Osteoblast (primary cell): ENCODE measurements at regions not wholly inside any gene's neighbourhood (a gene's known extent, or its start where the extent isn't known, plus 50 kb on each side); places are given as distances from the start of the nearest gene placed in this dataset.
A peak's percentile ranks its signal among the peaks of the same experiment; 100 is the strongest.

ENCODE experiments used
- DNase-seq: peaks from one replicate; pipeline ENCODE4 v3.0.0; 2011; ENCODE audit warnings: low spot score, mixed read lengths; ENCODE audit not compliant: insufficient read length; ENCODE audit errors: missing footprints
- H2AFZ ChIP-seq: 2 replicates; pipeline ENCODE4 v1.6.0; 2011; ENCODE audit warnings: mild to moderate bottlenecking, low read length
- H3K27ac ChIP-seq: 2 replicates; pipeline ENCODE4 v1.5.1; 2011; ENCODE audit warnings: mild to moderate bottlenecking, low read depth, low read length, moderate library complexity
- H3K27me3 ChIP-seq: 2 replicates; pipeline ENCODE4 v1.6.0; 2012; ENCODE audit warnings: mild to moderate bottlenecking, control low read depth, inconsistent platforms, low read length, moderate library complexity; ENCODE audit not compliant: insufficient read depth
- H3K36me3 ChIP-seq: 2 replicates; pipeline ENCODE4 v1.5.1; 2011; ENCODE audit warnings: mild to moderate bottlenecking, low read length, control low read depth, moderate library complexity; ENCODE audit not compliant: insufficient read depth
- H3K4me1 ChIP-seq: 2 replicates; pipeline ENCODE4 v1.5.1; 2011; ENCODE audit warnings: mild to moderate bottlenecking, low read length, control low read depth, moderate library complexity; ENCODE audit not compliant: insufficient read depth
- H3K4me2 ChIP-seq: 2 replicates; pipeline ENCODE4 v1.6.0; 2011; ENCODE audit warnings: mild to moderate bottlenecking, low read length; ENCODE audit not compliant: insufficient read depth
- H3K4me3 ChIP-seq: fragments of 200-600 bp; sonication (generic); 3 replicates; pipeline ENCODE4 v1.5.1; 2012; ENCODE audit warnings: mild to moderate bottlenecking, low read length, inconsistent platforms; ENCODE audit not compliant: insufficient read depth
- H3K79me2 ChIP-seq: 2 replicates; pipeline ENCODE4 v1.6.0; 2012; ENCODE audit warnings: mild to moderate bottlenecking, low read length, control low read depth, inconsistent platforms; ENCODE audit not compliant: insufficient read depth
- H3K9me3 ChIP-seq: 2 replicates; pipeline ENCODE4 v1.5.1; 2011; ENCODE audit warnings: low read depth, low read length, control low read depth
- H4K20me1 ChIP-seq: 2 replicates; pipeline ENCODE4 v1.6.0; 2012; ENCODE audit warnings: mild to moderate bottlenecking, low read length, control low read depth; ENCODE audit not compliant: insufficient read depth
- CTCF ChIP-seq: IDR thresholded peaks from 2 replicates; pipeline ENCODE4 v1.5.1; 2011; ENCODE audit warnings: mild to moderate bottlenecking, low read depth, low read length, moderate library complexity; ENCODE audit errors: extremely low read depth

- H3K27ac ChIP-seq, result peak overlapping the region; percentile 67
These were observed 73.8 kb upstream of the PTPRR start for GRCh38 chr12:70994217-70994788.

GRCh38 chr12:70989232-70989631 is 68.7 kb upstream of the PTPRR start:
- Histone ChIP-seq H3K36me3 (no peaks in the 10 kb centered on the region), H3K27ac (no peak overlapping the region), H3K9me3 (no peaks in the 10 kb centered on the region), H3K79me2 (no peaks in the 10 kb centered on the region), H3K27me3 (no peaks in the 10 kb centered on the region), H4K20me1 (no peaks in the 10 kb centered on the region), H2AFZ (no peak overlapping the region), H3K4me1 (peaks cover 13% of the 10 kb centered on the region), H3K4me3 (no peak overlapping the region), H3K4me2 (no peak overlapping the region)
- no peak for TF ChIP-seq CTCF
- peak; percentile 62 for DNase-seq

More at GRCh38 chr12:70994217-70994788, 73.8 kb upstream of the PTPRR start:
- H3K36me3 ChIP-seq, result no peaks in the 10 kb centered on the region
- no peaks in the 10 kb centered on the region for H3K79me2 ChIP-seq
- no peaks in the 10 kb centered on the region for H3K9me3 ChIP-seq
- no peaks in the 10 kb centered on the region for H3K27me3 ChIP-seq
- peak; percentile 80 for DNase-seq
- peak overlapping the region; percentile 8 for H3K4me3 ChIP-seq
- H3K4me1 ChIP-seq, result peaks cover 17% of the 10 kb centered on the region
- TF ChIP-seq CTCF, result no peak
- H2AFZ ChIP-seq, result peak overlapping the region; percentile 39
- no peaks in the 10 kb centered on the region for H4K20me1 ChIP-seq
- H3K4me2 ChIP-seq, result peak overlapping the region; percentile 58

GRCh38 chr12:70985850-70986249 is 65.3 kb upstream of the PTPRR start:
- H3K4me1 ChIP-seq, result peaks cover 35% of the 10 kb centered on the region
- H4K20me1 ChIP-seq, result no peaks in the 10 kb centered on the region
- H3K36me3 ChIP-seq, result no peaks in the 10 kb centered on the region
- H3K4me2 ChIP-seq, result no peak overlapping the region
- H3K9me3 ChIP-seq, result no peaks in the 10 kb centered on the region
- H3K79me2 ChIP-seq, result no peaks in the 10 kb centered on the region
- no peak overlapping the region for H2AFZ ChIP-seq
- no peak overlapping the region for H3K4me3 ChIP-seq
- H3K27me3 ChIP-seq, result no peaks in the 10 kb centered on the region
- DNase-seq, result peak; percentile 56
- peak overlapping the region; percentile 39 for H3K27ac ChIP-seq
- no peak for TF ChIP-seq CTCF

- peak; percentile 15 for DNase-seq
- H3K79me2 ChIP-seq, result no peaks in the 10 kb centered on the region
- no peak overlapping the region for H3K4me3 ChIP-seq
- H3K9me3 ChIP-seq, result no peaks in the 10 kb centered on the region
- H3K27ac ChIP-seq, result peak overlapping the region; percentile 53
- H3K27me3 ChIP-seq, result no peaks in the 10 kb centered on the region
- no peaks in the 10 kb centered on the region for H4K20me1 ChIP-seq
- no peaks in the 10 kb centered on the region for H3K36me3 ChIP-seq
- no peak for TF ChIP-seq CTCF
- no peak overlapping the region for H2AFZ ChIP-seq
- no peak overlapping the region for H3K4me2 ChIP-seq
- H3K4me1 ChIP-seq, result peaks cover 35% of the 10 kb centered on the region
These were observed 63.2 kb upstream of the PTPRR start for GRCh38 chr12:70983692-70984091.
